ENCODE measurements at regions not wholly inside any gene's neighbourhood (a gene's known extent, or its start where the extent isn't known, plus 50 kb on each side); places are given as distances from the start of the nearest gene placed in this dataset.

DNA sequence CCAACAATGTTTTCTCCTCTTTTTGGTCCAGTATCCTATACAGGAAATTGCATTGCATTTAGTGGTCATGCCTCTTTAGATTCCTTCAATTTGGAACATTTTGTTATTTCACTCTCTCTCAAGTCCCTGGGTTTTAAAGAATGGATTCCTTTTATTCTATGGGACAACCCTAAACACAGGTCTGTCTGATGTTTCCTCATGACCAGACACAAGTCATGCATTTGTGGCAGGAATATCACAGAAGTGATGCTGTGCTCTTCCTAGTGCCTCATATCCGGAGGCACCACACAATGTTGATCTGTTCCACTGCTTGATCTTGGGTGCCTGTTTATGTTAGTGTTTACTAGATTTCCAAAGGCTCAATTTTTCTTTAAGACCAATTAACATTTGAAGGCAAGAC is 69.7 kb upstream of the H2AZ1 start:
- no peaks in the 10 kb centered on the region for H4K20me1 ChIP-seq (ENCODE audit: insufficient read depth)
- no peaks in the 10 kb centered on the region for H3K4me1 ChIP-seq (ENCODE audit: low read depth, poor library complexity, severe bottlenecking)
- H3K4me3 ChIP-seq (IDR thresholded peaks at IDR 0.05; ENCODE audit: insufficient read depth, low read depth, low read length): no peak overlapping the region
- no peak overlapping the region for H3K9ac ChIP-seq
- H3K4me2 ChIP-seq: no peak overlapping the region
- no peak overlapping the region for H3K27ac ChIP-seq
- H2AFZ ChIP-seq (ENCODE audit: low read depth): no peak overlapping the region
- H3K27me3 ChIP-seq (ENCODE audit: insufficient read depth, low read depth): no peaks in the 10 kb centered on the region
- TF ChIP-seq, protein P1, sequence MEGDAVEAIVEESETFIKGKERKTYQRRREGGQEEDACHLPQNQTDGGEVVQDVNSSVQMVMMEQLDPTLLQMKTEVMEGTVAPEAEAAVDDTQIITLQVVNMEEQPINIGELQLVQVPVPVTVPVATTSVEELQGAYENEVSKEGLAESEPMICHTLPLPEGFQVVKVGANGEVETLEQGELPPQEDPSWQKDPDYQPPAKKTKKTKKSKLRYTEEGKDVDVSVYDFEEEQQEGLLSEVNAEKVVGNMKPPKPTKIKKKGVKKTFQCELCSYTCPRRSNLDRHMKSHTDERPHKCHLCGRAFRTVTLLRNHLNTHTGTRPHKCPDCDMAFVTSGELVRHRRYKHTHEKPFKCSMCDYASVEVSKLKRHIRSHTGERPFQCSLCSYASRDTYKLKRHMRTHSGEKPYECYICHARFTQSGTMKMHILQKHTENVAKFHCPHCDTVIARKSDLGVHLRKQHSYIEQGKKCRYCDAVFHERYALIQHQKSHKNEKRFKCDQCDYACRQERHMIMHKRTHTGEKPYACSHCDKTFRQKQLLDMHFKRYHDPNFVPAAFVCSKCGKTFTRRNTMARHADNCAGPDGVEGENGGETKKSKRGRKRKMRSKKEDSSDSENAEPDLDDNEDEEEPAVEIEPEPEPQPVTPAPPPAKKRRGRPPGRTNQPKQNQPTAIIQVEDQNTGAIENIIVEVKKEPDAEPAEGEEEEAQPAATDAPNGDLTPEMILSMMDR (conservative IDR thresholded peaks at IDR 0.05; ENCODE audit: low read depth, low read length): no peak
- H3K36me3 ChIP-seq (ENCODE audit: insufficient read depth): no peaks in the 10 kb centered on the region
- no peaks in the 10 kb centered on the region for H3K79me2 ChIP-seq (ENCODE audit: insufficient read depth, low read depth)

DNA sequence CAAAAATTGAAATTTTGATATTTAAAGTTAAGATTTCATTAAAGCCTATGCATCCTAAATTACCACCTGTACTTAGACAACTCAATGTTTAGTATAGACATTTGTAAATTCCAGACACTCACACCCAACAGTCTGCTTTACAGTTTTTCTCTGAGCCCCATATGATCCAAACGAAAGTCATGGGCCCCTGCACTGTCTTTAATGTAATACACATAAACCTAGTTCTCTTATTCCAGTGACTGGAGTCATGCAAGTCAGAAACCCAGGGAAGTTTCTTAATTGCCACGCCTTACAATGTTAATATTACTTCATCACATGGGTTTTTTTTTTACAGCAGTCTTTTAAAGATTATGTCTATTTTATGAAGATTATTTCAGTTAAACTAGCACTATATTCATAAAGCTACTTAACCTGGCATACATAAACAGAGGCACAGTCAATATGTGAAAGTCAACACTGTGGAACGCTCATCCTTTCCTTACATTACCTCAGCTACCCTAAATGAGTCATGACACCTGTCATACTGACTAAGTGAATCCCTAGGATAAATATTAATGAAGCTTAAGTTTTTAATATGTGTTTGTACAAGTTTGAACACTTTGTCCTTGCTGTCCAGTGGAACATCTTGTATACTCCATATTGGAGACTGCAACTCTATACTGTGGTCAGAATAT is 67.7 kb upstream of the H2AZ1 start:
- Histone ChIP-seq H3K27ac (no peak overlapping the region), H2AFZ (ENCODE audit: low read depth) (no peak overlapping the region), H3K4me1 (ENCODE audit: low read depth, poor library complexity, severe bottlenecking) (no peaks in the 10 kb centered on the region), H3K27me3 (ENCODE audit: insufficient read depth, low read depth) (no peaks in the 10 kb centered on the region), H3K79me2 (ENCODE audit: insufficient read depth, low read depth) (no peaks in the 10 kb centered on the region), H3K9ac (no peak overlapping the region), H3K4me3 (IDR thresholded peaks at IDR 0.05; ENCODE audit: insufficient read depth, low read depth, low read length) (no peak overlapping the region), H3K4me2 (no peak overlapping the region), H3K36me3 (ENCODE audit: insufficient read depth) (no peaks in the 10 kb centered on the region), H4K20me1 (ENCODE audit: insufficient read depth) (no peaks in the 10 kb centered on the region)
- TF ChIP-seq, protein P1 (conservative IDR thresholded peaks at IDR 0.05; ENCODE audit: low read depth, low read length): no peak

DNA sequence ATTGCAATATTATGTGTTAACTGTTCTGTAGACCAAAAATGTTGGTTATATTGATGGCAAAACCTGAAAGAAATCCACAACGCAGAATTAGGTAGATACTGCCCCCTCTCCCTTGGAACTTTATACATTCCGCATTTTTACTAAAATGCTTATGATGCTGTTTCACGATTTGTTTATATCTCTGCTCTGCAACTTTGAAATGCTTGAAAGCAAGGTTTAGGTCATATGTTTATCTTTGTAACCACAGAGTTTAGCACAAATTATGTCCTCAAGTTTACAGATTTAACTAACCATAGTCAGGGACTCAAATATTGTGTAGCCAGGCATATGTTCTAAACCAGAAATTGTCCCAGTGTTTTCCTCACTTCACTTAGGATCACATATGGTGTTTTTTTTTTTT is 66.1 kb upstream of the H2AZ1 start:
- Histone ChIP-seq H3K4me2 (no peak overlapping the region), H3K4me3 (IDR thresholded peaks at IDR 0.05; ENCODE audit: insufficient read depth, low read depth, low read length) (no peak overlapping the region), H4K20me1 (ENCODE audit: insufficient read depth) (no peaks in the 10 kb centered on the region), H3K27me3 (ENCODE audit: insufficient read depth, low read depth) (no peaks in the 10 kb centered on the region), H3K36me3 (ENCODE audit: insufficient read depth) (no peaks in the 10 kb centered on the region), H3K79me2 (ENCODE audit: insufficient read depth, low read depth) (no peaks in the 10 kb centered on the region), H2AFZ (ENCODE audit: low read depth) (no peak overlapping the region), H3K27ac (no peak overlapping the region), H3K9ac (no peak overlapping the region), H3K4me1 (ENCODE audit: low read depth, poor library complexity, severe bottlenecking) (no peaks in the 10 kb centered on the region)
- TF ChIP-seq, protein P1 (conservative IDR thresholded peaks at IDR 0.05; ENCODE audit: low read depth, low read length): no peak

DNA sequence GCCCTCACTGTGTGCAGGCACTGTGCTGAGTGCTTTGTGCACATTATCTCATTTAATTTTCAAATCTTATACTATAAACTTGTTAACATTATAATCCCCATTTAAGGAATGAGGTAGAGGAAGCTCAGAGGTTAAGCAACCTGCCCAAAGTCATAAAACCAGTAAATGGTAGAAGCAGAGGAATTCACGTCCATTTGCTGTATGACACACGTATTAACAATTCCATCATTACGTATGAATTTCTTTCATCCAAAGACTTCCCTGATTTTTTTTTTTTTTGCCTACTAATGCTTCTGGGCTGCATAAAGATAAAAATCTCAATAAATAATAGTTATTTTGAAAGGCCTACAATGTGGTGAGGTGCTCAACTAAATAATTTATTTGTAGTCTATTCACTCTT is 64.5 kb upstream of the H2AZ1 start:
- Histone ChIP-seq H3K79me2 (ENCODE audit: insufficient read depth, low read depth) (no peaks in the 10 kb centered on the region), H3K36me3 (ENCODE audit: insufficient read depth) (no peaks in the 10 kb centered on the region), H3K4me3 (IDR thresholded peaks at IDR 0.05; ENCODE audit: insufficient read depth, low read depth, low read length) (no peak overlapping the region), H3K4me1 (ENCODE audit: low read depth, poor library complexity, severe bottlenecking) (no peaks in the 10 kb centered on the region), H3K27ac (no peak overlapping the region), H3K4me2 (no peak overlapping the region), H4K20me1 (ENCODE audit: insufficient read depth) (no peaks in the 10 kb centered on the region), H2AFZ (ENCODE audit: low read depth) (no peak overlapping the region), H3K9ac (no peak overlapping the region), H3K27me3 (ENCODE audit: insufficient read depth, low read depth) (no peaks in the 10 kb centered on the region)
- TF ChIP-seq, protein P1 (conservative IDR thresholded peaks at IDR 0.05; ENCODE audit: low read depth, low read length): no peak

Data from KMS-11 (cell line).